ENCODE measurements at regions not wholly inside any gene's neighbourhood (a gene's known extent, or its start where the extent isn't known, plus 50 kb on each side); places are given as distances from the start of the nearest gene placed in this dataset.

GRCh38 chr1:198942466-198942865 is 303.6 kb downstream of the PTPRC start:
- H3K36me3 ChIP-seq (ENCODE audit: control insufficient read depth in 2 of 3, insufficient read depth in 3 of 3, low read length in 3 of 3) = no peaks in the 10 kb centered on the region
- H3K9me3 ChIP-seq (ENCODE audit: control insufficient read depth in 2 of 3, insufficient read depth in 1 of 3, low read length in 3 of 3) = no peaks in the 10 kb centered on the region
- no peaks in the 10 kb centered on the region for H3K4me1 ChIP-seq (ENCODE audit: control insufficient read depth in 2 of 3, insufficient read depth in 2 of 3, low read depth in 1 of 3, low read length in 3 of 3)
- H3K27ac ChIP-seq (ENCODE audit: low read depth in 2 of 2, low read length in 2 of 2) = no peak overlapping the region
- H3K9ac ChIP-seq (ENCODE audit: low read length in 3 of 3) = no peak overlapping the region
- DNase-seq (no peak), FAIRE-seq (no peak)
- intact Hi-C loops (cut with DNase I) = no loop called here
- TF ChIP-seq, protein P1, sequence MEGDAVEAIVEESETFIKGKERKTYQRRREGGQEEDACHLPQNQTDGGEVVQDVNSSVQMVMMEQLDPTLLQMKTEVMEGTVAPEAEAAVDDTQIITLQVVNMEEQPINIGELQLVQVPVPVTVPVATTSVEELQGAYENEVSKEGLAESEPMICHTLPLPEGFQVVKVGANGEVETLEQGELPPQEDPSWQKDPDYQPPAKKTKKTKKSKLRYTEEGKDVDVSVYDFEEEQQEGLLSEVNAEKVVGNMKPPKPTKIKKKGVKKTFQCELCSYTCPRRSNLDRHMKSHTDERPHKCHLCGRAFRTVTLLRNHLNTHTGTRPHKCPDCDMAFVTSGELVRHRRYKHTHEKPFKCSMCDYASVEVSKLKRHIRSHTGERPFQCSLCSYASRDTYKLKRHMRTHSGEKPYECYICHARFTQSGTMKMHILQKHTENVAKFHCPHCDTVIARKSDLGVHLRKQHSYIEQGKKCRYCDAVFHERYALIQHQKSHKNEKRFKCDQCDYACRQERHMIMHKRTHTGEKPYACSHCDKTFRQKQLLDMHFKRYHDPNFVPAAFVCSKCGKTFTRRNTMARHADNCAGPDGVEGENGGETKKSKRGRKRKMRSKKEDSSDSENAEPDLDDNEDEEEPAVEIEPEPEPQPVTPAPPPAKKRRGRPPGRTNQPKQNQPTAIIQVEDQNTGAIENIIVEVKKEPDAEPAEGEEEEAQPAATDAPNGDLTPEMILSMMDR (IDR thresholded peaks at IDR 0.05; ENCODE audit: borderline replicate concordance, extremely low read depth, insufficient read depth) = no peak
- no peak overlapping the region for H3K4me3 ChIP-seq (ENCODE audit: low read length in 3 of 3)
- H3K27me3 ChIP-seq (ENCODE audit: control insufficient read depth, insufficient read depth, low read length) = no peaks in the 10 kb centered on the region

- Histone ChIP-seq H3K27ac (ENCODE audit: low read depth in 2 of 2, low read length in 2 of 2) (no peak overlapping the region), H3K36me3 (ENCODE audit: control insufficient read depth in 2 of 3, insufficient read depth in 3 of 3, low read length in 3 of 3) (no peaks in the 10 kb centered on the region), H3K9me3 (ENCODE audit: control insufficient read depth in 2 of 3, insufficient read depth in 1 of 3, low read length in 3 of 3) (no peaks in the 10 kb centered on the region), H3K9ac (ENCODE audit: low read length in 3 of 3) (no peak overlapping the region), H3K27me3 (ENCODE audit: control insufficient read depth, insufficient read depth, low read length) (no peaks in the 10 kb centered on the region), H3K4me1 (ENCODE audit: control insufficient read depth in 2 of 3, insufficient read depth in 2 of 3, low read depth in 1 of 3, low read length in 3 of 3) (no peaks in the 10 kb centered on the region), H3K4me3 (ENCODE audit: low read length in 3 of 3) (no peak overlapping the region)
- no peak for DNase-seq
- TF ChIP-seq, protein P1 (IDR thresholded peaks at IDR 0.05; ENCODE audit: borderline replicate concordance, extremely low read depth, insufficient read depth) = no peak
- intact Hi-C loops (cut with DNase I) = no loop called here
- no peak for FAIRE-seq
Measured at GRCh38 chr1:198943484-198944187, 304.8 kb downstream of the PTPRC start.

DNA sequence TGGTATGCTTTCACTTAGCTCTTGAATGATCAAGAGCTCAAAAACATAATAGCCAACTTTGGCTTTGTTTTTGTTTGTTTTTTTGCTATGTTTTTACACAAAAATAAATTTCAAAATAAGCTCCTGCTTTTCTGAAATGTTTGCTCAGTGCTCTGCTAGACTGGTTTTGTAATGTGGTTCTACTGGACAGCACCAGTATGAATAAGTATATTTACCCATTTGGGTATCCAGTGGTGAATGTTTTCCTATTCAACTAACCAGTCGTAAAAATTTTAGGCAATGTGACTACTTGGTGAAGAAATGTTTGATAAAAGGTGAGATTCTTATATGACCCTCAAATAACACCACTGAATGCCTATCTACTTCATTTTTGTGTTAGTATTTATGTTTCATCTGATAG is 308.6 kb downstream of the PTPRC start:
- no peaks in the 10 kb centered on the region for H3K9me3 ChIP-seq (ENCODE audit: control insufficient read depth in 2 of 3, insufficient read depth in 1 of 3, low read length in 3 of 3)
- DNase-seq (no peak), FAIRE-seq (no peak)
- TF ChIP-seq, protein P1 (IDR thresholded peaks at IDR 0.05; ENCODE audit: borderline replicate concordance, extremely low read depth, insufficient read depth) = no peak
- no peak overlapping the region for H3K9ac ChIP-seq (ENCODE audit: low read length in 3 of 3)
- no peaks in the 10 kb centered on the region for H3K36me3 ChIP-seq (ENCODE audit: control insufficient read depth in 2 of 3, insufficient read depth in 3 of 3, low read length in 3 of 3)
- H3K4me3 ChIP-seq (ENCODE audit: low read length in 3 of 3) = no peak overlapping the region
- H3K27me3 ChIP-seq (ENCODE audit: control insufficient read depth, insufficient read depth, low read length) = no peaks in the 10 kb centered on the region
- intact Hi-C loops (cut with DNase I) = no loop called here
- no peaks in the 10 kb centered on the region for H3K4me1 ChIP-seq (ENCODE audit: control insufficient read depth in 2 of 3, insufficient read depth in 2 of 3, low read depth in 1 of 3, low read length in 3 of 3)
- no peak overlapping the region for H3K27ac ChIP-seq (ENCODE audit: low read depth in 2 of 2, low read length in 2 of 2)

Data from kidney (tissue), 13 donors.